Fibroblast of skin of left biceps (primary cell): ENCODE measurements at regions not wholly inside any gene's neighbourhood (a gene's known extent, or its start where the extent isn't known, plus 50 kb on each side); places are given as distances from the start of the nearest gene placed in this dataset.
"Not testable (repeated sequence)": the region's sequence is repeated elsewhere in the genome, so short reads cannot be mapped to it uniquely, and the experiment has no call there.

Experiments used
- DNase-seq, 2 experiments: peaks; one replicate each; pipeline ENCODE4 v3.0.0-alpha.2; 2013; ENCODE audit warnings: low read depth in 2 of 2

- no peak for DNase-seq
These were observed 210.1 kb upstream of the LRATD1 start for GRCh38 chr2:14422426-14422825.

- no peak for DNase-seq
These were observed 209.2 kb upstream of the LRATD1 start for GRCh38 chr2:14423145-14423906.

GRCh38 chr2:14424478-14425390, 207.8 kb upstream of the LRATD1 start:
- no peak for DNase-seq

GRCh38 chr2:14425869-14426268, 206.6 kb upstream of the LRATD1 start:
- no peak for DNase-seq

- DNase-seq = peak; percentile 65 to 72
These were observed 204.5 kb upstream of the LRATD1 start for GRCh38 chr2:14428056-14428455.

DNA sequence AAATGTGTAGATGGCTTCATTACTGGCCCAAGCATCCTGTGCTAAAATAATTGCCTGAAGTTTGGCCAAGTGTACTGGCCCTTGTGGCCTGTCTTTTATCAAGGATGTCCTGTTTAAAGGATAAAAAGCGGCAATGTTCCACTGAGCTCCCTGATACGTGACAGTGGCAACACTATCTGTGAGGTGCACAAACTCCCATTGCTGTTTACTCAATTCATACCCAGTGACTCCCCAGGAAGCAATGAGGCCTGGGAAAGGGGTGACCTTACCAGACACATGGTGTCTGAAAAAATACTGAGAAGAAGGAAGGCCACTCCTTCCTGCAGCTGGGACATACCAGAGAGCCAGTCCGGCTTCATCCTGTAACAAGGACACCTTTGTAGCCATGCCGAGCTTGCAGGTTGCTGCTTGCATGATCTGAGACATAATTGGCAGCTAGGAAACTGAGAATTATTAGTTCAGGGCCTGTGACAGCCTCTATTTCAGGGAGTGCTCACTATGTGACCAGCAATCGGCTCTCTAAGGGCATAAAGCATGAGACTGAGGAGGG, 198.5 kb upstream of the LRATD1 start:
- DNase-seq = no peak

- no peak for DNase-seq
These were observed 186.8 kb upstream of the LRATD1 start for GRCh38 chr2:14445670-14446069.

- no peak for DNase-seq
These were observed 184.2 kb upstream of the LRATD1 start for GRCh38 chr2:14448340-14448739.

- no peak for DNase-seq
These were observed 181.2 kb upstream of the LRATD1 start for GRCh38 chr2:14451312-14451711.

- no peak for DNase-seq
These were observed 178.3 kb upstream of the LRATD1 start for GRCh38 chr2:14454202-14454601.

DNA sequence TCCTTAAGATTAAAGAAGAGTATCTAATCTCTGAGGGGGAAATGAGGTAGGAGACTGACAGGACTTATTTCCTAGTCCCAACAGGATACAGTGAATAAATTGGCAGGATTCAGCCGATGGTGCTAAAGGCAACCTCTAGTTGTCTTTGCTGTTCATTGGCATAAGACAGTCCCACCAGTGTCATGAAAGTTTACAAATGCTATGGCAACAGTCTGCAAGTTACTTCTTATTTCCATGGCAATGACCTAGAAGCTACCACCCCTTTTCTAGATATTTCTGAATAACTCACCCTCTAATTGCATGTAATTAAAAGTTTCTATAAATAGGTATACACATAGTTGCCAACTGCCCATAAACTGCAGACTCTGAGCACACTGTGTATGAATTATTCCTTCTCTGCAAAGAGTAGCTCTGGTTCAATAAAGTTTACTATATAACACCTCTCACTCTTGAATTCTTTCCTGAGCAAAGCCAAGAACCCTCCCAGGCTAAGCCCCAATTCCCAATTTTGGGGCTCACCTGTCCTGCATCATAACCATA, 172.7 kb upstream of the LRATD1 start:
- no peak for DNase-seq

DNA sequence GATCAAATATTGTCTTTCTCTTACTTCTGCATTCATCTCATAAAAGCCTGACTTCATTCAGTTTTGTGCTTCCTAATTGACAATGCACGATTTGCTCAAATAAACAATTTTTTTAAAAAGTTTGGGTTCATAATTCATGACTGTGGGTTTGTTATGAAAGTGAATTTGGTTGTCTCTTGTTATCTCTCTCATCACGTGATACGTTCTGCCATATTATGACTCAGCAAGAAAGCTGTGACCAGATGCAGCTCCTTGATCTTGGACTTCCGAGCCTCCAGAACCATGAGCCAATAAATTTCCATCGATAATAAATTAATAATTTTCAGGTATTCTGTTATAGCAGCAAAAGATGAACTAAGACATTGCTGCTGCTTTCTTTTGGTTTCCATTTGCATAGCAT, 156.5 kb upstream of the LRATD1 start:
- DNase-seq = no peak

- DNase-seq = no peak
These were observed 153.0 kb upstream of the LRATD1 start for GRCh38 chr2:14479486-14479885.

DNA sequence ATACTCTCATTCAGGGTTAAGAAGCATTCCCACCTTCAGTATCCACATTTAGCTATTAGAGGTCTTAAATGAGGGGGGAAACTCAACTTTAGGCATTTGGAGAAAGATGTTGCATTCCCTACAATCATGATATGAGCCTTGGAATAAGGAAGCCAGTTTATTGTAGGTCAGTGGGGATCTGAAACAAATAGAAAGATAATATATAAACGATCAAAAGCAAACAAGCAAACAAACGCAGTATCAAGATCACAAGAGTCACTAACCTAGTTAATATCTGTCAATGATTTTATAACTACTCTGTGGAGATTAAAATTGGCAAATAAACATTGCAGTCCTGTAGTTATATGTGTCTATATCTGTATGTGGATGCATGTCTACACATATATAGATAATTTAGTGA, 152.4 kb upstream of the LRATD1 start:
- no peak for DNase-seq

GRCh38 chr2:14480906-14481305, 151.6 kb upstream of the LRATD1 start:
- DNase-seq = no peak

DNA sequence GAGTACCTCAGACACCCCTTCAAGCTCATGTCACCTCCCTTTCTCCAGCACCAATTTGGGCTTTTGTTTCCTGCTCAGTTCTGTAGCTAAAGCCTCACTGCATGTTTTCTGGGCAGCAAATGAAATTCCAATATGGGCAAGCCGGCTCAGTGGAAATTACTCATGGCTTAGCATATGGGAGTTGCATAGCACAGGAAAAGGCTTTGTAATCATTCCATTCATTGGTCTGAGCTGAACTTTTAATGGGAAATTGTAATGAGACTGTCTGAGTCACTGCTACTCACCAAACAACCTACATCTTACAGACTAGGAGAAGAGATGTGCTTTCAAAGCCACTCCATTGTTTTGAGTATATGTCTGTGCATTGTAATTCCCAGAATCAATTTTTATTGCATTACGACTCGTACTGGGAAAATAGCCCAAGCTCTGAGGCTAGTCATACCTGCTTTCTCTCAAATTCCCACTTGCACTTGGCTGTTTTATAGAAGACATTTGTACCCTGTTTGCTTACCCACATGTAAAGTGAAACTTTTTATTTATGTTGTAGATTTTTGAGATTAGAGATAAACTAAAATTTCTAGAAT, 139.5 kb upstream of the LRATD1 start:
- DNase-seq = peak; percentile 79 to 82

DNA sequence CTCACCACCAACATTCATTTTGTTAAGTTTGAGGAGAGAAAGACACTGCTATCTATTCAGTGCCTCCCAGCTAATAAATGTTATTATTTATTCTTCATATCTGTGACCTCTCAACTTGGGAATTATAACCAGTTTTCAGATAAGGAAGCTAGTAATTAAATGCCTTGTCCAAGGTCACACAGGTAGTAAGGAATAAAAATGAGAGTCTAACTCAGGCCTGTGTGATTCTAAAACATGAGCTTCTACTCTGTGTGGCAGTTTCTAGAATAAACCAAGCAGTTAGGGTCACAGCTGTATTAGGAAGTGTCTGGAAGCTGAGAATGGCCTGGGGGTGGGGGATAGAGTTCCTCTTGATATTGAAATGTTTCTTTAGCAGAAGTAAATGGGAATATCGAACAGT, 137.8 kb upstream of the LRATD1 start:
- DNase-seq = no peak

GRCh38 chr2:14501061-14501460, 131.5 kb upstream of the LRATD1 start:
- no peak for DNase-seq

GRCh38 chr2:14506955-14507354, 125.6 kb upstream of the LRATD1 start:
- not testable (repeated sequence) for DNase-seq

DNA sequence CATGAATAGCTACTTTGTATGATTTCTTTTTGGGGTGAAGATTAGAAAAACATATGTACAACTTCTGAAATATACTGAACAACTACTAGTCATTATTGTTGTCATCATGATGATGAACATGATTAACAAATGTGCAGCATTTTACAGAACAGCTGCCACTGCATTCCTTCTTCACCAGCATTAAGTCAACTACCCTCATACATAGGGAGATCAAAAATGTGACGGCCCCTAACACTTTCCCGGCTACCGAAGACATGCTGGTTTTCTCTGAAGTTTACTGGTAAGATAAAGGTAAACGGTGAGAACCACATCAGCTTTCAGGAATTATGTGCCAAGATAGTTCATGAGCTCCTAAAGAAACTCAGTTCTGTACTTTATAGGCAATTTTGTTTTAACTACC, 121.0 kb upstream of the LRATD1 start:
- no peak for DNase-seq

- no peak for DNase-seq
These were observed 118.6 kb upstream of the LRATD1 start for GRCh38 chr2:14513903-14514302.

- peak; percentile 94 to 95 for DNase-seq
These were observed 115.7 kb upstream of the LRATD1 start for GRCh38 chr2:14516844-14517243.
